Astrocyte (in vitro differentiated cells and primary cell): ENCODE measurements at regions not wholly inside any gene's neighbourhood (a gene's known extent, or its start where the extent isn't known, plus 50 kb on each side); places are given as distances from the start of the nearest gene placed in this dataset.

ENCODE experiments used
- EZH2 ChIP-seq: IDR thresholded peaks from 2 replicates; pipeline ENCODE4 v1.6.1; 2012; ENCODE audit warnings: mild to moderate bottlenecking, low read length, inconsistent platforms; ENCODE audit not compliant: insufficient read depth
- TF ChIP-seq, protein P1 (sequence below): IDR thresholded peaks from 2 replicates; pipeline ENCODE4 v1.5.1; 2011; ENCODE audit warnings: low read depth, mild to moderate bottlenecking, inconsistent platforms, low read length, moderate library complexity; ENCODE audit not compliant: insufficient read depth

GRCh38 chr9:3161912-3162311, 318.0 kb upstream of the PUM3 start:
- TF ChIP-seq, protein P1, sequence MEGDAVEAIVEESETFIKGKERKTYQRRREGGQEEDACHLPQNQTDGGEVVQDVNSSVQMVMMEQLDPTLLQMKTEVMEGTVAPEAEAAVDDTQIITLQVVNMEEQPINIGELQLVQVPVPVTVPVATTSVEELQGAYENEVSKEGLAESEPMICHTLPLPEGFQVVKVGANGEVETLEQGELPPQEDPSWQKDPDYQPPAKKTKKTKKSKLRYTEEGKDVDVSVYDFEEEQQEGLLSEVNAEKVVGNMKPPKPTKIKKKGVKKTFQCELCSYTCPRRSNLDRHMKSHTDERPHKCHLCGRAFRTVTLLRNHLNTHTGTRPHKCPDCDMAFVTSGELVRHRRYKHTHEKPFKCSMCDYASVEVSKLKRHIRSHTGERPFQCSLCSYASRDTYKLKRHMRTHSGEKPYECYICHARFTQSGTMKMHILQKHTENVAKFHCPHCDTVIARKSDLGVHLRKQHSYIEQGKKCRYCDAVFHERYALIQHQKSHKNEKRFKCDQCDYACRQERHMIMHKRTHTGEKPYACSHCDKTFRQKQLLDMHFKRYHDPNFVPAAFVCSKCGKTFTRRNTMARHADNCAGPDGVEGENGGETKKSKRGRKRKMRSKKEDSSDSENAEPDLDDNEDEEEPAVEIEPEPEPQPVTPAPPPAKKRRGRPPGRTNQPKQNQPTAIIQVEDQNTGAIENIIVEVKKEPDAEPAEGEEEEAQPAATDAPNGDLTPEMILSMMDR = no peak
- no peak for TF ChIP-seq EZH2
